ENCODE measurements at regions not wholly inside any gene's neighbourhood (a gene's known extent, or its start where the extent isn't known, plus 50 kb on each side); places are given as distances from the start of the nearest gene placed in this dataset.

- no peaks in the 10 kb centered on the region for H3K9me3 ChIP-seq (ENCODE audit: control insufficient read depth, insufficient read depth, low read length)
- no peak overlapping the region for H3K4me3 ChIP-seq (ENCODE audit: low read length)
- H3K27me3 ChIP-seq (ENCODE audit: control insufficient read depth, insufficient read depth, low read length): no peaks in the 10 kb centered on the region
- no peak overlapping the region for H3K27ac ChIP-seq (ENCODE audit: low read length)
- no CpG with 5 or more reads among the region's 3 CpGs for WGBS (ENCODE audit: insufficient coverage, insufficient read length)
- H3K4me1 ChIP-seq (ENCODE audit: control insufficient read depth, insufficient read depth, low read length): no peaks in the 10 kb centered on the region
- H3K36me3 ChIP-seq (ENCODE audit: control insufficient read depth, insufficient read depth, low read length): no peaks in the 10 kb centered on the region
- no peak for DNase-seq (ENCODE audit: low read depth, low spot score)
Measured at GRCh38 chr13:84873951-84874350, 925.3 kb downstream of the SLITRK6 start.

- Histone ChIP-seq H3K4me3 (ENCODE audit: low read length) (no peak overlapping the region), H3K4me1 (ENCODE audit: control insufficient read depth, insufficient read depth, low read length) (no peaks in the 10 kb centered on the region; the same call in 1 of the 2 replicates), H3K27me3 (ENCODE audit: control insufficient read depth, insufficient read depth, low read length) (no peaks in the 10 kb centered on the region), H3K27ac (ENCODE audit: low read length) (no peak overlapping the region), H3K36me3 (ENCODE audit: control insufficient read depth, insufficient read depth, low read length) (no peaks in the 10 kb centered on the region), H3K9me3 (ENCODE audit: control insufficient read depth, insufficient read depth, low read length) (no peaks in the 10 kb centered on the region)
- no CpG with 5 or more reads among the region's 6 CpGs for WGBS (ENCODE audit: insufficient coverage, insufficient read length)
- DNase-seq (ENCODE audit: low read depth, low spot score): no peak
Measured at GRCh38 chr13:84870190-84870589, 929.0 kb downstream of the SLITRK6 start.

- no peaks in the 10 kb centered on the region for H3K9me3 ChIP-seq (ENCODE audit: control insufficient read depth, insufficient read depth, low read length)
- no peak for DNase-seq (ENCODE audit: low read depth, low spot score)
- no peak overlapping the region for H3K27ac ChIP-seq (ENCODE audit: low read length)
- H3K27me3 ChIP-seq (ENCODE audit: control insufficient read depth, insufficient read depth, low read length): no peaks in the 10 kb centered on the region
- no peaks in the 10 kb centered on the region for H3K36me3 ChIP-seq (ENCODE audit: control insufficient read depth, insufficient read depth, low read length)
- no peak overlapping the region for H3K4me3 ChIP-seq (ENCODE audit: low read length)
- H3K4me1 ChIP-seq (ENCODE audit: control insufficient read depth, insufficient read depth, low read length): no peaks in the 10 kb centered on the region; the same call in 1 of the 2 replicates
Measured at GRCh38 chr13:84867246-84867645, 932.0 kb downstream of the SLITRK6 start.

GRCh38 chr13:84865783-84866221, 933.4 kb downstream of the SLITRK6 start:
- WGBS (ENCODE audit: insufficient coverage, insufficient read length): no CpG with 5 or more reads among the region's 2 CpGs
- no peaks in the 10 kb centered on the region for H3K36me3 ChIP-seq (ENCODE audit: control insufficient read depth, insufficient read depth, low read length)
- no peaks in the 10 kb centered on the region; the same call in 1 of the 2 replicates for H3K4me1 ChIP-seq (ENCODE audit: control insufficient read depth, insufficient read depth, low read length)
- H3K9me3 ChIP-seq (ENCODE audit: control insufficient read depth, insufficient read depth, low read length): no peaks in the 10 kb centered on the region
- no peak overlapping the region for H3K27ac ChIP-seq (ENCODE audit: low read length)
- H3K4me3 ChIP-seq (ENCODE audit: low read length): no peak overlapping the region
- H3K27me3 ChIP-seq (ENCODE audit: control insufficient read depth, insufficient read depth, low read length): no peaks in the 10 kb centered on the region
- DNase-seq (ENCODE audit: low read depth, low spot score): no peak

GRCh38 chr13:84864341-84864740, 934.9 kb downstream of the SLITRK6 start:
- H3K27ac ChIP-seq (ENCODE audit: low read length): no peak overlapping the region
- WGBS (ENCODE audit: insufficient coverage, insufficient read length): no CpG with 5 or more reads among the region's 2 CpGs
- no peaks in the 10 kb centered on the region for H3K9me3 ChIP-seq (ENCODE audit: control insufficient read depth, insufficient read depth, low read length)
- no peak overlapping the region for H3K4me3 ChIP-seq (ENCODE audit: low read length)
- H3K4me1 ChIP-seq (ENCODE audit: control insufficient read depth, insufficient read depth, low read length): no peaks in the 10 kb centered on the region; the same call in 1 of the 2 replicates
- DNase-seq (ENCODE audit: low read depth, low spot score): no peak
- no peaks in the 10 kb centered on the region for H3K27me3 ChIP-seq (ENCODE audit: control insufficient read depth, insufficient read depth, low read length)
- H3K36me3 ChIP-seq (ENCODE audit: control insufficient read depth, insufficient read depth, low read length): no peaks in the 10 kb centered on the region

- no CpG with 5 or more reads among the region's 1 CpG for WGBS (ENCODE audit: insufficient coverage, insufficient read length)
- H3K36me3 ChIP-seq (ENCODE audit: control insufficient read depth, insufficient read depth, low read length): no peaks in the 10 kb centered on the region
- no peak overlapping the region for H3K4me3 ChIP-seq (ENCODE audit: low read length)
- no peaks in the 10 kb centered on the region for H3K9me3 ChIP-seq (ENCODE audit: control insufficient read depth, insufficient read depth, low read length)
- no peaks in the 10 kb centered on the region for H3K4me1 ChIP-seq (ENCODE audit: control insufficient read depth, insufficient read depth, low read length)
- H3K27ac ChIP-seq (ENCODE audit: low read length): no peak overlapping the region
- no peak for DNase-seq (ENCODE audit: low read depth, low spot score)
- no peaks in the 10 kb centered on the region for H3K27me3 ChIP-seq (ENCODE audit: control insufficient read depth, insufficient read depth, low read length)
Measured at GRCh38 chr13:84847107-84847506, 952.1 kb downstream of the SLITRK6 start.

- WGBS (ENCODE audit: insufficient coverage, insufficient read length): no CpG with 5 or more reads among the region's 4 CpGs
Measured at GRCh38 chr13:84845907-84846619, 953.2 kb downstream of the SLITRK6 start.

GRCh38 chr13:84844473-84844872, 954.7 kb downstream of the SLITRK6 start:
- no peak overlapping the region for H3K27ac ChIP-seq (ENCODE audit: low read length)
- no peaks in the 10 kb centered on the region for H3K9me3 ChIP-seq (ENCODE audit: control insufficient read depth, insufficient read depth, low read length)
- DNase-seq (ENCODE audit: low read depth, low spot score): no peak
- H3K4me1 ChIP-seq (ENCODE audit: control insufficient read depth, insufficient read depth, low read length): no peaks in the 10 kb centered on the region
- no peak overlapping the region for H3K4me3 ChIP-seq (ENCODE audit: low read length)
- no peaks in the 10 kb centered on the region for H3K27me3 ChIP-seq (ENCODE audit: control insufficient read depth, insufficient read depth, low read length)
- no CpG with 5 or more reads among the region's 1 CpG for WGBS (ENCODE audit: insufficient coverage, insufficient read length)
- no peaks in the 10 kb centered on the region for H3K36me3 ChIP-seq (ENCODE audit: control insufficient read depth, insufficient read depth, low read length)

More at GRCh38 chr13:84845907-84846619, 953.2 kb downstream of the SLITRK6 start:
- no peaks in the 10 kb centered on the region for H3K9me3 ChIP-seq (ENCODE audit: control insufficient read depth, insufficient read depth, low read length)
- no peak overlapping the region for H3K4me3 ChIP-seq (ENCODE audit: low read length)
- no peaks in the 10 kb centered on the region for H3K27me3 ChIP-seq (ENCODE audit: control insufficient read depth, insufficient read depth, low read length)
- no peaks in the 10 kb centered on the region for H3K36me3 ChIP-seq (ENCODE audit: control insufficient read depth, insufficient read depth, low read length)
- no peaks in the 10 kb centered on the region for H3K4me1 ChIP-seq (ENCODE audit: control insufficient read depth, insufficient read depth, low read length)
- DNase-seq (ENCODE audit: low read depth, low spot score): no peak
- H3K27ac ChIP-seq (ENCODE audit: low read length): no peak overlapping the region

GRCh38 chr13:84843368-84843767, 955.9 kb downstream of the SLITRK6 start:
- Histone ChIP-seq H3K4me1 (ENCODE audit: control insufficient read depth, insufficient read depth, low read length) (no peaks in the 10 kb centered on the region), H3K9me3 (ENCODE audit: control insufficient read depth, insufficient read depth, low read length) (no peaks in the 10 kb centered on the region), H3K27ac (ENCODE audit: low read length) (no peak overlapping the region), H3K4me3 (ENCODE audit: low read length) (no peak overlapping the region), H3K27me3 (ENCODE audit: control insufficient read depth, insufficient read depth, low read length) (no peaks in the 10 kb centered on the region), H3K36me3 (ENCODE audit: control insufficient read depth, insufficient read depth, low read length) (no peaks in the 10 kb centered on the region)
- no peak for DNase-seq (ENCODE audit: low read depth, low spot score)
- WGBS (ENCODE audit: insufficient coverage, insufficient read length): no CpG with 5 or more reads among the region's 1 CpG

GRCh38 chr13:84834201-84834600, 951.9 kb upstream of the SLITRK1 start:
- DNase-seq (ENCODE audit: low read depth, low spot score): no peak
- Histone ChIP-seq H3K27ac (ENCODE audit: low read length) (no peak overlapping the region), H3K4me1 (ENCODE audit: control insufficient read depth, insufficient read depth, low read length) (no peaks in the 10 kb centered on the region), H3K9me3 (ENCODE audit: control insufficient read depth, insufficient read depth, low read length) (no peaks in the 10 kb centered on the region), H3K36me3 (ENCODE audit: control insufficient read depth, insufficient read depth, low read length) (no peaks in the 10 kb centered on the region), H3K27me3 (ENCODE audit: control insufficient read depth, insufficient read depth, low read length) (no peaks in the 10 kb centered on the region), H3K4me3 (ENCODE audit: low read length) (no peak overlapping the region)
- no CpG with 5 or more reads among the region's 2 CpGs for WGBS (ENCODE audit: insufficient coverage, insufficient read length)

Data from iPS DF 6.9 (cell line).